Mesendoderm (in vitro differentiated cells): ENCODE measurements at regions not wholly inside any gene's neighbourhood (a gene's known extent, or its start where the extent isn't known, plus 50 kb on each side); places are given as distances from the start of the nearest gene placed in this dataset.

ENCODE experiments used
- DNase-seq: peaks from one replicate; pipeline ENCODE4 v3.0.0; 2013
- H2AK5ac ChIP-seq: 2 replicates; pipeline ENCODE4 v1.6.1; 2013; ENCODE audit warnings: low read length, inconsistent platforms
- H2BK120ac ChIP-seq: 2 replicates; pipeline ENCODE4 v1.6.1; 2013; ENCODE audit warnings: low read depth, mild to moderate bottlenecking, low read length, moderate library complexity, mixed read lengths
- H2BK15ac ChIP-seq: replicated peaks from 2 replicates; pipeline ENCODE4 v1.6.1; 2013; ENCODE audit warnings: low read depth, mild to moderate bottlenecking, moderate library complexity
- H2BK5ac ChIP-seq: 2 replicates; pipeline ENCODE4 v1.6.1; 2013; ENCODE audit warnings: low read length, inconsistent platforms
- H3K18ac ChIP-seq: 2 replicates; pipeline ENCODE4 v1.6.1; 2013; ENCODE audit warnings: mild to moderate bottlenecking, low read length, mixed read lengths
- H3K23ac ChIP-seq: one replicate; pipeline ENCODE4 v1.6.1; 2013; ENCODE audit warnings: low read length
- H3K27ac ChIP-seq: 2 replicates; pipeline ENCODE4 v1.5.1; 2013; ENCODE audit warnings: low read depth, mild to moderate bottlenecking, inconsistent platforms, low read length, moderate library complexity
- H3K27me3 ChIP-seq: 2 replicates; pipeline ENCODE4 v1.6.1; 2013; ENCODE audit warnings: low read length, control low read depth, mild to moderate bottlenecking, inconsistent platforms; ENCODE audit not compliant: insufficient read depth, poor library complexity
- H3K36me3 ChIP-seq: 2 replicates; pipeline ENCODE4 v1.6.1; 2013; ENCODE audit warnings: low read length, inconsistent platforms; ENCODE audit not compliant: control insufficient read depth, insufficient read depth
- H3K4ac ChIP-seq: one replicate; pipeline ENCODE4 v1.6.1; 2013; ENCODE audit warnings: low read depth, mild to moderate bottlenecking, low read length, moderate library complexity
- H3K4me1 ChIP-seq: 2 replicates; pipeline ENCODE4 v1.6.1; 2013; ENCODE audit warnings: low read depth, low read length, inconsistent platforms; ENCODE audit not compliant: control insufficient read depth
- H3K4me2 ChIP-seq: 2 replicates; pipeline ENCODE4 v1.6.1; 2013; ENCODE audit warnings: low read length
- H3K4me3 ChIP-seq: 2 replicates; pipeline ENCODE4 v1.5.1; 2013; ENCODE audit warnings: mild to moderate bottlenecking, low read length
- H3K56ac ChIP-seq: one replicate; pipeline ENCODE4 v1.6.1; 2013; ENCODE audit warnings: low read length
- H3K79me1 ChIP-seq: 2 replicates; pipeline ENCODE4 v1.6.1; 2013; ENCODE audit warnings: low read length, inconsistent platforms
- H3K79me2 ChIP-seq: 2 replicates; pipeline ENCODE4 v1.6.1; 2013; ENCODE audit warnings: mild to moderate bottlenecking, low read length; ENCODE audit not compliant: control insufficient read depth, insufficient read depth
- H3K9ac ChIP-seq: 2 replicates; pipeline ENCODE4 v1.6.1; 2013; ENCODE audit warnings: low read length, inconsistent platforms
- H4K5ac ChIP-seq: one replicate; pipeline ENCODE4 v1.6.1; 2013; ENCODE audit warnings: low read length
- H4K8ac ChIP-seq: one replicate; pipeline ENCODE4 v1.6.1; 2013; ENCODE audit warnings: low read depth, mild to moderate bottlenecking, control low read depth, low read length, moderate library complexity
- WGBS: extraction: QIAGEN DNeasy Blood & Tissue Kit; methylation state at CpG from one replicate; pipeline ENCODE4 v1.1.7; 2013; ENCODE audit warnings: low lambda C conversion rate, missing lambda C conversion rate; ENCODE audit not compliant: insufficient coverage; ENCODE audit errors: extremely low coverage; 5-methylcytosine and 5-hydroxymethylcytosine counted together

- no peaks in the 10 kb centered on the region for H3K79me2 ChIP-seq
- no peak overlapping the region for H3K9ac ChIP-seq
- H3K4me2 ChIP-seq = no peak overlapping the region
- WGBS = no CpG with 5 or more reads among the region's 2 CpGs
- H2BK120ac ChIP-seq = peak overlapping the region; percentile 95
- H3K27ac ChIP-seq = peak overlapping the region; percentile 72
- H3K27me3 ChIP-seq = no peaks in the 10 kb centered on the region
- peak overlapping the region; percentile 98 for H2BK5ac ChIP-seq
- no peaks in the 10 kb centered on the region for H3K79me1 ChIP-seq
- H3K4me3 ChIP-seq = no peak overlapping the region
- peak overlapping the region; percentile 98 for H3K4ac ChIP-seq
- no peak overlapping the region for H4K8ac ChIP-seq
- H3K36me3 ChIP-seq = no peaks in the 10 kb centered on the region
- peaks cover 9% of the 10 kb centered on the region for H3K4me1 ChIP-seq
- no peak overlapping the region for H3K23ac ChIP-seq
- peak; percentile 66 for DNase-seq
- peak overlapping the region; percentile 92 for H4K5ac ChIP-seq
- peak overlapping the region; percentile 72 for H3K18ac ChIP-seq
- H2AK5ac ChIP-seq = no peak overlapping the region
- H3K56ac ChIP-seq = peak overlapping the region; percentile 70
- H2BK15ac ChIP-seq = no peak overlapping the region
Observed at GRCh38 chr1:163562355-163562754, 240.6 kb downstream of the NUF2 start.

- H3K4ac ChIP-seq = peak overlapping the region; percentile 95
- H3K4me1 ChIP-seq = peaks cover 4% of the 10 kb centered on the region
- H4K5ac ChIP-seq = no peak overlapping the region
- H2BK120ac ChIP-seq = peak overlapping the region; percentile 78
- H2BK15ac ChIP-seq = no peak overlapping the region
- H2AK5ac ChIP-seq = no peak overlapping the region
- no peak overlapping the region for H3K23ac ChIP-seq
- no peaks in the 10 kb centered on the region for H3K79me1 ChIP-seq
- DNase-seq = peak; percentile 29
- no peaks in the 10 kb centered on the region for H3K79me2 ChIP-seq
- peak overlapping the region; percentile 90 for H3K18ac ChIP-seq
- WGBS = no CpG with 5 or more reads among the region's 3 CpGs
- H3K56ac ChIP-seq = peak overlapping the region; percentile 77
- no peaks in the 10 kb centered on the region for H3K27me3 ChIP-seq
- no peak overlapping the region for H3K9ac ChIP-seq
- peak overlapping the region; percentile 30 for H4K8ac ChIP-seq
- H3K27ac ChIP-seq = no peak overlapping the region
- peak overlapping the region; percentile 78 for H2BK5ac ChIP-seq
- no peak overlapping the region for H3K4me2 ChIP-seq
- H3K4me3 ChIP-seq = no peak overlapping the region
- no peaks in the 10 kb centered on the region for H3K36me3 ChIP-seq
Observed at GRCh38 chr1:163565166-163565565, 243.4 kb downstream of the NUF2 start.

- no peak overlapping the region for H3K18ac ChIP-seq
- no peaks in the 10 kb centered on the region for H3K79me1 ChIP-seq
- no peak overlapping the region for H3K4ac ChIP-seq
- H3K4me2 ChIP-seq = no peak overlapping the region
- H3K27ac ChIP-seq = no peak overlapping the region
- H3K56ac ChIP-seq = no peak overlapping the region
- peak; percentile 15 for DNase-seq
- no peaks in the 10 kb centered on the region for H3K36me3 ChIP-seq
- no peaks in the 10 kb centered on the region for H3K79me2 ChIP-seq
- H2BK15ac ChIP-seq = no peak overlapping the region
- H3K9ac ChIP-seq = no peak overlapping the region
- H3K4me1 ChIP-seq = peaks cover 2% of the 10 kb centered on the region
- H4K5ac ChIP-seq = no peak overlapping the region
- no peak overlapping the region for H2BK120ac ChIP-seq
- H2BK5ac ChIP-seq = no peak overlapping the region
- WGBS = no CpG with 5 or more reads among the region's 4 CpGs
- H4K8ac ChIP-seq = no peak overlapping the region
- no peak overlapping the region for H2AK5ac ChIP-seq
- no peaks in the 10 kb centered on the region for H3K27me3 ChIP-seq
- no peak overlapping the region for H3K4me3 ChIP-seq
- H3K23ac ChIP-seq = no peak overlapping the region
Observed at GRCh38 chr1:163570071-163570470, 248.3 kb downstream of the NUF2 start.

GRCh38 chr1:163571950-163572349 is 250.2 kb downstream of the NUF2 start:
- H3K18ac ChIP-seq = no peak overlapping the region
- H4K8ac ChIP-seq = no peak overlapping the region
- no peak overlapping the region for H3K56ac ChIP-seq
- no peak overlapping the region for H3K4me2 ChIP-seq
- no peaks in the 10 kb centered on the region for H3K36me3 ChIP-seq
- H3K27ac ChIP-seq = no peak overlapping the region
- no peaks in the 10 kb centered on the region for H3K4me1 ChIP-seq
- no CpG with 5 or more reads among the region's 4 CpGs for WGBS
- H2BK15ac ChIP-seq = no peak overlapping the region
- no peak overlapping the region for H3K9ac ChIP-seq
- no peak overlapping the region for H3K23ac ChIP-seq
- H2BK5ac ChIP-seq = no peak overlapping the region
- H2AK5ac ChIP-seq = no peak overlapping the region
- H4K5ac ChIP-seq = no peak overlapping the region
- H3K79me2 ChIP-seq = no peaks in the 10 kb centered on the region
- no peaks in the 10 kb centered on the region for H3K27me3 ChIP-seq
- no peak overlapping the region for H3K4me3 ChIP-seq
- no peak overlapping the region for H2BK120ac ChIP-seq
- H3K79me1 ChIP-seq = no peaks in the 10 kb centered on the region
- DNase-seq = no peak
- no peak overlapping the region for H3K4ac ChIP-seq

GRCh38 chr1:163574119-163574518 is 252.4 kb downstream of the NUF2 start:
- Histone ChIP-seq H3K23ac (no peak overlapping the region), H3K27ac (no peak overlapping the region), H3K4ac (no peak overlapping the region), H4K8ac (no peak overlapping the region), H3K79me1 (no peaks in the 10 kb centered on the region), H3K4me1 (no peaks in the 10 kb centered on the region), H3K27me3 (no peaks in the 10 kb centered on the region), H2BK5ac (no peak overlapping the region), H3K36me3 (no peaks in the 10 kb centered on the region), H3K4me2 (no peak overlapping the region), H2BK120ac (no peak overlapping the region), H2AK5ac (no peak overlapping the region), H3K18ac (no peak overlapping the region), H3K4me3 (no peak overlapping the region), H2BK15ac (no peak overlapping the region), H4K5ac (no peak overlapping the region), H3K56ac (no peak overlapping the region), H3K79me2 (no peaks in the 10 kb centered on the region), H3K9ac (no peak overlapping the region)
- WGBS = no CpG with 5 or more reads among the region's 6 CpGs
- no peak for DNase-seq

GRCh38 chr1:163580926-163581325 is 259.2 kb downstream of the NUF2 start:
- Histone ChIP-seq H2BK5ac (no peak overlapping the region), H3K4me3 (no peak overlapping the region), H2BK120ac (peak overlapping the region; percentile 3), H3K4me1 (no peaks in the 10 kb centered on the region), H3K79me1 (no peaks in the 10 kb centered on the region), H3K27ac (no peak overlapping the region), H4K5ac (no peak overlapping the region), H2AK5ac (no peak overlapping the region), H3K79me2 (no peaks in the 10 kb centered on the region), H3K4me2 (no peak overlapping the region), H3K18ac (peak overlapping the region; percentile 75), H3K36me3 (no peaks in the 10 kb centered on the region), H3K23ac (no peak overlapping the region), H3K9ac (no peak overlapping the region), H4K8ac (peak overlapping the region; percentile 93), H3K56ac (no peak overlapping the region), H3K27me3 (no peaks in the 10 kb centered on the region), H3K4ac (peak overlapping the region; percentile 55), H2BK15ac (peak overlapping the region; percentile 100)
- WGBS = no CpG with 5 or more reads among the region's 3 CpGs
- no peak for DNase-seq
